LNCaP clone FGC (cell line): ENCODE measurements at regions not wholly inside any gene's neighbourhood (a gene's known extent, or its start where the extent isn't known, plus 50 kb on each side); places are given as distances from the start of the nearest gene placed in this dataset.
"Not testable (repeated sequence)": the region's sequence is repeated elsewhere in the genome, so short reads cannot be mapped to it uniquely, and the experiment has no call there.

Experiments used
- DNase-seq: peaks from one replicate; pipeline ENCODE4 v3.0.0-alpha.2; 2011; ENCODE audit warnings: low read depth
- H3K4me3 ChIP-seq: 2 replicates; pipeline ENCODE4 v1.5.1; 2011; ENCODE audit warnings: mild to moderate bottlenecking, low read depth, low read length, control low read depth
- TF ChIP-seq, protein P1 (sequence below): IDR thresholded peaks from 2 replicates; pipeline ENCODE4 v1.5.1; 2012; ENCODE audit warnings: mild to moderate bottlenecking; ENCODE audit not compliant: control insufficient read depth, insufficient read depth; ENCODE audit errors: extremely low read depth

DNA sequence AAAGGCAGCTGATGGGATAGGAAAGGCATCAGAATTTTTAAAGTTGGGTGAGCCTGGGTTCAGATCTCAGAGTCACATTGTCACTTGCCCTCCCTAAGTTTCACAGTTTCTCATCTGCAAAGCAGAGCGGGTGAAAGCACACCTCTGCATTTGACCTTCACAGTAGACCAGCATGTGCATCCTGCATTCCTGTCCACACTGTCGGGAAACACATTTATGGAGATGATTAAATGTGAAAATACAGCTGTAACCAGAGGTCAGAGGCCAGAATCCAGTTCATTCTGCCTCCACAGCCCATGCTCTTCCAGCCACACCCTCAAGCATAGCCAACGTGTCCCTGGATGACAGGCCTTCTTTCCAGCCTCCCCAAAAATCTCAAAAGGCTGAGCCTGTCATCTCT is 392.0 kb upstream of the MYT1L start:
- DNase-seq, result no peak
- no peak overlapping the region for H3K4me3 ChIP-seq
- TF ChIP-seq, protein P1, sequence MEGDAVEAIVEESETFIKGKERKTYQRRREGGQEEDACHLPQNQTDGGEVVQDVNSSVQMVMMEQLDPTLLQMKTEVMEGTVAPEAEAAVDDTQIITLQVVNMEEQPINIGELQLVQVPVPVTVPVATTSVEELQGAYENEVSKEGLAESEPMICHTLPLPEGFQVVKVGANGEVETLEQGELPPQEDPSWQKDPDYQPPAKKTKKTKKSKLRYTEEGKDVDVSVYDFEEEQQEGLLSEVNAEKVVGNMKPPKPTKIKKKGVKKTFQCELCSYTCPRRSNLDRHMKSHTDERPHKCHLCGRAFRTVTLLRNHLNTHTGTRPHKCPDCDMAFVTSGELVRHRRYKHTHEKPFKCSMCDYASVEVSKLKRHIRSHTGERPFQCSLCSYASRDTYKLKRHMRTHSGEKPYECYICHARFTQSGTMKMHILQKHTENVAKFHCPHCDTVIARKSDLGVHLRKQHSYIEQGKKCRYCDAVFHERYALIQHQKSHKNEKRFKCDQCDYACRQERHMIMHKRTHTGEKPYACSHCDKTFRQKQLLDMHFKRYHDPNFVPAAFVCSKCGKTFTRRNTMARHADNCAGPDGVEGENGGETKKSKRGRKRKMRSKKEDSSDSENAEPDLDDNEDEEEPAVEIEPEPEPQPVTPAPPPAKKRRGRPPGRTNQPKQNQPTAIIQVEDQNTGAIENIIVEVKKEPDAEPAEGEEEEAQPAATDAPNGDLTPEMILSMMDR, result no peak

DNA sequence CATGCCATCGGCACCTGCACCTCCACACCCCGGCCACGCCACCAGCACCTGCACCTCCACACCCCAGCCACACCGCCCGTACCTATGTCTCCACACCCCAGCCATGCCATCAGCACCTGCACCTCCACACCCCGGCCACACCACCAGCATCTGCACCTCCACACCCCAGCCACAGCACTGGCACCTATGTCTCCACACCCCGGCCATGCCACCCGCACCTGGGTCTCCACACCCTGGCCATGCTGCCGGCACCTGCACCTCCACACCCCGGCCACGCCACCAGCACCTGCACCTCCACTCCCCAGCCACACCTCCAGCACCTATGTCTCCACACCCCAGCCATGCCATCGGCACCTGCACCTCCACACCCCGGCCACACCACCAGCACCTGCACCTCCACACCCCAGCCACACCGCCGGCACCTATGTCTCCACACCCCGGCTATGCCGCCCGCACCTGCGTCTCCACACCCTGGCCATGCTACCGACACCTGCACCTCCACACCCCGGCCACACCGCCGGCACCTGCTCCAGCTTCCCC is 390.3 kb upstream of the MYT1L start:
- DNase-seq, result no peak
- H3K4me3 ChIP-seq, result no peak overlapping the region
- TF ChIP-seq, protein P1, result no peak

DNA sequence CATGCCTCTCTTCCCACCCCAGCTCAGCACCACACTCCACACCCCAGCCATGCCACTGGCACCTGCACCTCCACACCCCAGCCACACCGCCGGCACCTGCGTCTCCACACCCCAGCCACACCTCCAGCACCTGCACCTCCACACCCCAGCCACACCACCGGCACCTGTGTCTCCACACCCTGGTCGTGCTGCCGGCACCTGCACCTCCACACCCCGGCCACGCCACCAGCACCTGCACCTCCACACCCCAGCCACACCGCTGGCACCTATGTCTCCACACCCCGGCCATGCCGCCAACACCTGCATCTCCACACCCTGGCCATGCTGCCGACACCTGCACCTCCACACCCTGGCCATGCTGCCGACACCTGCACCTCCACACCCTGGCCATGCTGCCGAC is 389.7 kb upstream of the MYT1L start:
- not testable (repeated sequence) for H3K4me3 ChIP-seq, DNase-seq

DNA sequence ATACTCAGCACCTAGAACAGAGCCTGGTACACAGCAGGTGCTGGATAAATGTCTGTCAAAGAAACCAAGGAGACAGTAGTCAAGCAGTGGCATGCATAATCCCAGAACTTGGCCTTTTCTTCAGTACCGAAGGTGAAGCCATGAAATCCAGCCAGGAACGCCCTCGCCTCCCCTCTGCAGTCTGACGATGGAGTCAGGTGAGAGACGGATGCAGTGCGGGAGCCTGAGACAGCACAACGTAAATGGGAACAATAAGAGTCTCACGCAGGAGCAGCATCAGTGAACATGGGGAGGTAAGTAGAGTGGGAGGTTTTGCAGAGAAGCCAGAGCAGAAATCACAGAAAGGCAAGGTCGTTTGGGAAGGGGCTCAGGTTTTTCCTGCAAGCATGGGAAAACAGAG is 389.3 kb upstream of the MYT1L start:
- H3K4me3 ChIP-seq, result no peak overlapping the region
- TF ChIP-seq, protein P1, result no peak
- DNase-seq, result no peak

DNA sequence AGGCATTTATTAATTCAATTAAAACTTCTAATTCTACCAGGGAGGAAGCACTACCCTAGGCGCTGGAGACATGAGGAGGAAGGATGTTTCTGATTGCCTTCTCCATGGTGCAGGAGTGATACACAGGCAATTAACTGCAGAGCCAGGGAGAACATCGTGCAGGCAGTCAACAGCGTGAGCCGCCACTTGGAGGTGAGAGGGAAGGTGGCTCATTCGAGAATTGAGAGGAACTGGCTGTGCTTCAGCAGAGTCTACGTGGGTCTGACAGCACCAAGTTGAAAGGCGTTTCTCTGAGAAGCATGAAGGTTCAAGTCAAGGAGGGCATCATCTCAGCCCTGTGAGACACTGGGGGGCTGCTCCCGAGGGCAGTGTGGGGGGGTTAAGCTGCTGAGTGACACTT is 388.7 kb upstream of the MYT1L start:
- TF ChIP-seq, protein P1, result no peak
- no peak overlapping the region for H3K4me3 ChIP-seq
- no peak for DNase-seq

DNA sequence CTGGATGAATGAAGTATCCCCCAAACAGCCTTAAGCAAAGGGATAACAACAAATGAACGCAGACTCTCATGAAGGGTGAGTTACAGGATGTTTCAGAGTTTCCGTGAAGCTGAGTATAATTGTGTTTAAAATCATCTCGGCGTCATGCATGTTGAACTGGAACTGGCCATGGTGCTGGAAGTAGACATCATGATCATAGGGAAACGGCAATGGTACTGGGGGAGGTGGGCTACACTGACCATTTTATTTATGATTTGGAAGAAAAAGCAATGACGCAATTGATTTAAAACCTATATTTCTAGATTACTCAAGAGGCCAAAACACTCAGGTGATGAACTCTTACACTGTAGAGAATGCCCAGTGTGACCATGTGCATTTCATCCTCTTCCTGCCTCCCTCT is 387.9 kb upstream of the MYT1L start:
- DNase-seq, result no peak
- no peak overlapping the region for H3K4me3 ChIP-seq
- TF ChIP-seq, protein P1, result no peak

DNA sequence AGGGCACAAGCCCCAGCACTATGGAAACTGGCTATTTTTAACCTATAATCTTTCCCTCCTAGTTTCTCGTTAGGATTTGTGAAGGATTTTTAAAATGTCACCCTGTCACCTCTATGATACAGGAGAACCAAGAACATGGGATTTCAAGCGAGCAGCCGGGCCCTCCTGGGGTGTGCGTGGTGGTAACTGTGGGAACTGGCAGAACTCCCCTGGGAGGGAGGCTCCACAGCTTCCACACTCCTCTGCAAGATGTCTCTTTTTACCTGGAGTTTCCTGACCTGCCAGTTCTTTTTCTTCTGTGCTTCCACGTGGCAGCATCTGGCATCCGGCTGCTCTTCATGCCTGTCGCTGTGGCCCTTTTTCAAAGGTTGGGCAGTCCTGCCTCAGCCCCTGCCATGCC is 386.3 kb upstream of the MYT1L start:
- no peak for DNase-seq
- H3K4me3 ChIP-seq, result no peak overlapping the region
- TF ChIP-seq, protein P1, result no peak
